Liver (tissue), 3 donors: ENCODE measurements at regions not wholly inside any gene's neighbourhood (a gene's known extent, or its start where the extent isn't known, plus 50 kb on each side); places are given as distances from the start of the nearest gene placed in this dataset.

Experiments used
- CTCF ChIP-seq: fragments of 150-350 bp; IDR thresholded peaks from 2 replicates; pipeline ENCODE4 v1.5.1; 2017; ENCODE audit warnings: improper control_type of control experiment, low read depth, low read length; ENCODE audit not compliant: missing input control
- EGR1 ChIP-seq, 2 donors: IDR thresholded peaks; 2 replicates each; pipeline ENCODE4 v1.6.1; 2016 to 2018; ENCODE audit warnings: antibody characterized with exemption in 2 of 2, low read depth in 2 of 2
- GABPA ChIP-seq, 2 donors: IDR thresholded peaks in 1 of 2; conservative IDR thresholded peaks in 1 of 2; 2 replicates each; pipeline ENCODE4 v1.6.1; 2016; ENCODE audit warnings: antibody characterized with exemption in 2 of 2, mild to moderate bottlenecking in 1 of 2, moderate library complexity in 1 of 2
- HNF4A ChIP-seq, 2 donors: conservative IDR thresholded peaks; 2 replicates each; pipeline ENCODE4 v1.6.1; 2016; ENCODE audit warnings: antibody characterized with exemption in 2 of 2, mild to moderate bottlenecking in 2 of 2
- RAD21 ChIP-seq, 2 donors: IDR thresholded peaks; 2 replicates each; pipeline ENCODE4 v1.6.1; 2016; ENCODE audit warnings: antibody characterized with exemption in 2 of 2, mild to moderate bottlenecking in 2 of 2
- RXRA ChIP-seq, 2 donors: IDR thresholded peaks; 2 replicates each; pipeline ENCODE4 v1.6.1; 2017 to 2018; ENCODE audit warnings: antibody characterized with exemption in 2 of 2, mild to moderate bottlenecking in 1 of 2
- SP1 ChIP-seq: IDR thresholded peaks from 2 replicates; pipeline ENCODE4 v1.6.1; 2018; ENCODE audit warnings: antibody characterized with exemption, mild to moderate bottlenecking
- YY1 ChIP-seq: IDR thresholded peaks from 2 replicates; pipeline ENCODE4 v1.6.1; 2016; ENCODE audit warnings: antibody characterized with exemption, mild to moderate bottlenecking
- TF ChIP-seq, protein P1 (sequence below): IDR thresholded peaks from 2 replicates; pipeline ENCODE4 v1.6.1; 2016; ENCODE audit warnings: antibody characterized with exemption
- TF ChIP-seq, protein P2 (sequence below): IDR thresholded peaks from 2 replicates; pipeline ENCODE4 v1.6.1; 2016; ENCODE audit warnings: antibody characterized with exemption
- donor health status: healthy.
- donor health status: healthy.

- TF ChIP-seq GABPA (IDR thresholded peaks at IDR 0.05 in 1 of 2, conservative IDR thresholded peaks at IDR 0.05 in 1 of 2) = no peak
- TF ChIP-seq CTCF = no peak
- no peak for TF ChIP-seq RXRA (IDR thresholded peaks at IDR 0.05)
- no peak for TF ChIP-seq EGR1 (IDR thresholded peaks at IDR 0.05; ENCODE audit: low read depth in 2 of 2)
- no peak for TF ChIP-seq SP1
- no peak for TF ChIP-seq RAD21 (IDR thresholded peaks at IDR 0.05)
- TF ChIP-seq, protein P1, sequence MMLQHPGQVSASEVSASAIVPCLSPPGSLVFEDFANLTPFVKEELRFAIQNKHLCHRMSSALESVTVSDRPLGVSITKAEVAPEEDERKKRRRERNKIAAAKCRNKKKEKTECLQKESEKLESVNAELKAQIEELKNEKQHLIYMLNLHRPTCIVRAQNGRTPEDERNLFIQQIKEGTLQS = no peak
- no peak for TF ChIP-seq HNF4A (conservative IDR thresholded peaks at IDR 0.05)
- TF ChIP-seq, protein P2, sequence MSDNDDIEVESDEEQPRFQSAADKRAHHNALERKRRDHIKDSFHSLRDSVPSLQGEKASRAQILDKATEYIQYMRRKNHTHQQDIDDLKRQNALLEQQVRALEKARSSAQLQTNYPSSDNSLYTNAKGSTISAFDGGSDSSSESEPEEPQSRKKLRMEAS = no peak
- TF ChIP-seq YY1 = no peak
These were observed 211.4 kb downstream of the ERMARD start for GRCh38 chr6:169962604-169963469.
